Activated CD4-positive, alpha-beta T cell treated with anti-CD3 and anti-CD28 coated beads for 36 hours (primary cell): ENCODE measurements at regions not wholly inside any gene's neighbourhood (a gene's known extent, or its start where the extent isn't known, plus 50 kb on each side); places are given as distances from the start of the nearest gene placed in this dataset.

Source experiments
- ATAC-seq: fragments of 200-7000 bp; cut with Tn5 transposase; one replicate; pipeline ENCODE4 v1.10.0; 2021; ENCODE audit warnings: mild to moderate bottlenecking, moderate library complexity
- CTCF ChIA-PET: fragments of 350-600 bp; sonication (Branson Sonifier 250); formaldehyde crosslinking; loops from one replicate; lab custom pipeline; 2021; ENCODE audit warnings: antibody characterized with exemption; lab: Charles Lee
- POLR2A ChIA-PET: fragments of 350-600 bp; sonication (Branson Sonifier 250); formaldehyde crosslinking; loops from one replicate; lab custom pipeline; 2021; ENCODE audit warnings: antibody characterized with exemption, inconsistent platforms; lab: Charles Lee
- DNase-seq: peaks from one replicate; pipeline ENCODE4 v3.0.0-alpha.2; 2020
- H3K27ac Mint-ChIP-seq: one replicate; pipeline ENCODE4 v1.8.0; 2021; ENCODE audit warnings: mixed read lengths
- H3K27me3 Mint-ChIP-seq: one replicate; pipeline ENCODE4 v1.8.0; 2021; ENCODE audit warnings: mixed read lengths
- H3K36me3 Mint-ChIP-seq: one replicate; pipeline ENCODE4 v1.8.0; 2021; ENCODE audit warnings: low read depth, mixed read lengths
- H3K4me1 Mint-ChIP-seq: one replicate; pipeline ENCODE4 v1.8.0; 2021; ENCODE audit warnings: mixed read lengths
- H3K4me3 Mint-ChIP-seq: one replicate; pipeline ENCODE4 v1.8.0; 2021; ENCODE audit warnings: mild to moderate bottlenecking, moderate library complexity, mixed read lengths
- H3K9me3 Mint-ChIP-seq: one replicate; pipeline ENCODE4 v1.8.0; 2021; ENCODE audit warnings: low read depth, mixed read lengths
- intact Hi-C, 2 experiments: fragments of 100-400 bp; cut with DNase I in 1 of 2; cut with micrococcal nuclease in 1 of 2; formaldehyde crosslinking; loops; one replicate each; pipeline versions ENCODE4 v1.14.2 to v1.15.1; 2022 to 2024; cut with DNase I, micrococcal nuclease

GRCh38 chr22:26811647-26811992 lies 154.2 kb downstream of the MIAT start:
- intact Hi-C loops = no loop called here
- no peak overlapping the region for H3K4me3 Mint-ChIP-seq
- H3K27ac Mint-ChIP-seq = no peak overlapping the region
- ATAC-seq = no peak
- H3K27me3 Mint-ChIP-seq = no peaks in the 10 kb centered on the region
- no peak for DNase-seq
- CTCF ChIA-PET = no interaction called here
- no peaks in the 10 kb centered on the region for H3K9me3 Mint-ChIP-seq
- POLR2A ChIA-PET = no interaction called here
- peaks cover 9% of the 10 kb centered on the region for H3K36me3 Mint-ChIP-seq
- no peaks in the 10 kb centered on the region for H3K4me1 Mint-ChIP-seq

GRCh38 chr22:26812731-26813130 lies 155.3 kb downstream of the MIAT start:
- DNase-seq = no peak
- CTCF ChIA-PET = interaction anchor here (0.7 kb wide), 1 partner anchor 135 kb away, joined by 3 read pairs; no protein-coding TSS in a partner anchor
- intact Hi-C loops = no loop called here
- H3K27me3 Mint-ChIP-seq = no peaks in the 10 kb centered on the region
- POLR2A ChIA-PET = no interaction called here
- no peak overlapping the region for H3K27ac Mint-ChIP-seq
- H3K4me1 Mint-ChIP-seq = no peaks in the 10 kb centered on the region
- no peak for ATAC-seq
- no peak overlapping the region for H3K4me3 Mint-ChIP-seq
- H3K36me3 Mint-ChIP-seq = peaks cover 15% of the 10 kb centered on the region
- peaks cover 5% of the 10 kb centered on the region for H3K9me3 Mint-ChIP-seq

DNA sequence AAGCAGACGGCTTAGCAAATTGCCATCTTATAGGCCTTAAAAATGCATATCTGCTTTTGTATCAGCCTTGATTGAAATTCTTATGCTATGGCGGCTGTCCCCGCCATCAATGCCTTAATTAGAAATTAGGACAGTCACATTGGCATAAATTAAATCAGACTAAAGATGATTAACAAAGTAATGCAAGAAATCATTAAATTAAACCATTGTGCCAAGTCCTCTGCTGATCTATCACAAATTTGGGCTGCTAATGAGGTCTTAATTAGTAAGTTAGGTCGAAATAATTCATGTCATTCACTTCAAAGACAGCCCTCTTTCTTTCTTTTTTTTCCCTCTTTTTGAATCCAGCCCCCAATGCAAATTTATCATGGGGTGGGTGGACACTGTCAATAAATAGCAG lies 159.3 kb downstream of the MIAT start:
- H3K27ac Mint-ChIP-seq = no peak overlapping the region
- H3K9me3 Mint-ChIP-seq = peaks cover 11% of the 10 kb centered on the region
- H3K36me3 Mint-ChIP-seq = peaks cover 22% of the 10 kb centered on the region
- no peaks in the 10 kb centered on the region for H3K27me3 Mint-ChIP-seq
- intact Hi-C loops = no loop called here
- DNase-seq (no peak), ATAC-seq (no peak)
- CTCF ChIA-PET = interaction anchor here (0.7 kb wide), 1 partner anchor 865 kb away, joined by 4 read pairs; no protein-coding TSS in a partner anchor
- H3K4me3 Mint-ChIP-seq = no peak overlapping the region
- POLR2A ChIA-PET = no interaction called here
- no peaks in the 10 kb centered on the region for H3K4me1 Mint-ChIP-seq

- Mint-ChIP-seq H3K9me3 (peaks cover 11% of the 10 kb centered on the region), H3K4me3 (no peak overlapping the region), H3K4me1 (no peaks in the 10 kb centered on the region), H3K36me3 (peaks cover 22% of the 10 kb centered on the region), H3K27ac (no peak overlapping the region), H3K27me3 (no peaks in the 10 kb centered on the region)
- ChIA-PET CTCF (interaction anchor here (0.7 to 0.8 kb wide), 2 partner anchors 10 to 923 kb away, joined by 3 read pairs; no protein-coding TSS in a partner anchor), POLR2A (no interaction called here)
- intact Hi-C loops = no loop called here
- DNase-seq = no peak
- ATAC-seq = no peak
Observed at GRCh38 chr22:26817926-26818325, 160.5 kb downstream of the MIAT start.

GRCh38 chr22:26821854-26822253 lies 164.5 kb downstream of the MIAT start:
- ATAC-seq (no peak), DNase-seq (no peak)
- peaks cover 16% of the 10 kb centered on the region for H3K36me3 Mint-ChIP-seq
- intact Hi-C loops = no loop called here
- ChIA-PET POLR2A (no interaction called here), CTCF (interaction anchor here (0.6 kb wide), 1 partner anchor 1676 kb away, joined by 3 read pairs; no protein-coding TSS in a partner anchor)
- peaks cover 11% of the 10 kb centered on the region for H3K9me3 Mint-ChIP-seq
- no peak overlapping the region for H3K4me3 Mint-ChIP-seq
- no peaks in the 10 kb centered on the region for H3K4me1 Mint-ChIP-seq
- H3K27ac Mint-ChIP-seq = no peak overlapping the region
- H3K27me3 Mint-ChIP-seq = no peaks in the 10 kb centered on the region

DNA sequence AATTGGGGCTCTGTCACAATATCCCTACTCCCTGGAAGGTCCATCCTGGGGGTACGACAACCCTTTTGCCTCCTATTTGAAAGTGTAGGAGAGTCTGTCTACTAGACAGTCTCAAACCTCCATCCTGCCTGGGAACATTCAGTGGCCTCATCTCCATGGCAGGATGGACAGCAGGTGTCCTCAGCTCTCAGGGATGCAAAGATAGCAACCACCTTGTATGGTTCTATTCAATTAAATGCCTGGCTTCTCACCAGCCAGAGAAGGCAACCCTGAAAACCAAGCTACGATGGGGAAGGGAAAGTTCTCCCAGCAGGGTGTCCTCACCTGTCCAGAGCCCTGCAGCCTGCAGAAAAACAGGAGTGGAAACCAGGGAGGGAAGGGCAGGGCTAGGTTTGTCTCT lies 164.9 kb downstream of the MIAT start:
- DNase-seq (no peak), ATAC-seq (no peak)
- H3K36me3 Mint-ChIP-seq = peaks cover 11% of the 10 kb centered on the region
- intact Hi-C loops = no loop called here
- ChIA-PET CTCF (no interaction called here), POLR2A (no interaction called here)
- peaks cover 9% of the 10 kb centered on the region for H3K9me3 Mint-ChIP-seq
- no peaks in the 10 kb centered on the region for H3K27me3 Mint-ChIP-seq
- no peaks in the 10 kb centered on the region for H3K4me1 Mint-ChIP-seq
- no peak overlapping the region for H3K4me3 Mint-ChIP-seq
- no peak overlapping the region for H3K27ac Mint-ChIP-seq

- ATAC-seq = no peak
- DNase-seq = no peak
- intact Hi-C loops = no loop called here
- Mint-ChIP-seq H3K27ac (no peak overlapping the region), H3K4me3 (no peak overlapping the region), H3K4me1 (no peaks in the 10 kb centered on the region), H3K27me3 (no peaks in the 10 kb centered on the region), H3K36me3 (no peaks in the 10 kb centered on the region), H3K9me3 (no peaks in the 10 kb centered on the region)
- POLR2A ChIA-PET = interaction anchor here (1.0 kb wide), 2 partner anchors 9 to 1095 kb away, joined by 3 to 4 read pairs; partner anchors contain the start of gene PITPNB
- CTCF ChIA-PET = interaction anchor here (0.7 to 1.1 kb wide), 2 partner anchors 14 to 1538 kb away, joined by 3 to 4 read pairs; no protein-coding TSS in a partner anchor
Observed at GRCh38 chr22:26823966-26824365, 166.6 kb downstream of the MIAT start.

DNA sequence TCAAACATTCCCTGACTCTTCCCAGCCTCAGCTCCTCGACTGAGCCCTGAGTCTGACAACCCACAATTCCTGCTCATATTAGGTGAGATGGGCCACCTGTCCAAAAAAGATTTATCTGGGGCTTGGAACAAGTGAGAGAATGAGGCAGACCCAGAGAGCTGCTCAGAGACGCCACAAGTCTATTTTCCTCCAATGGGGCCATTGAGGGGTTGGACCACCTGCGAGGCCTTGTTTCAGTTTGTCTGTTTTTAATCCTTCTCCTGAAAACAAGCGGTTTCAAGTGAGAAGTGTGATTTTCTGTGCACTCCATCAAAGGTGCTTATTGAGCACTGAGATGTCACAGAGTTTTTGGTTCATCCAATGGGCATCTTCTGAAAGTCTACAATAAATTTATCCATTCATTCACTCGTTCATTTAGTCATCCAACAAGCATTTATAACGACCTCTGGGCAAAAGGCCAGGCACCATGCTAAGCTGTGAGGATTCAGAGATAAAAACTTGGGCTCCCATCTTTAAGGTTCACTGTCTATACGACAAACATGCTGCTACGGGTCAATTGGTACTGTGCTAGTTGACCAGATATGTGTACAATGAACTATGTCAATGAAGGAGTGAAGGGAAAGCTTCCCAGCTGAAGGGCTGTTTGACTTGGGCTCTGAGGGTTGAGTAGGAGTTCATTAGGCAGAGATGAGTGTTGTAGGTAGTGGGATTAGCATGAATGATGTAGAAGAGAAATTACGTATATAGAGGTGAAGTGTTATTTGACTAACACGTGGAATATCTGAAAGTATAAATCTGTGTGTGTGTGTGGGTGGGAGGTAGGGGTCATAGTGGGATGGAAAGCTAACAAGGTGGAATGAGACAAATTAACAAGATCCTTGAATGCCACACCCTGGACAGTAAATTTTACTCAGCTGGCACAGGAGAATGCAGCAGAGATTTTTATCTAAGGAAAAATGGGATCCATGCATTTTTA lies 168.9 kb downstream of the MIAT start:
- DNase-seq = no peak
- POLR2A ChIA-PET = interaction anchor here (0.6 kb wide), 1 partner anchor 41 kb away, joined by 3 read pairs; no protein-coding TSS in a partner anchor

GRCh38 chr22:26827611-26828010 lies 170.2 kb downstream of the MIAT start:
- Mint-ChIP-seq H3K27ac (no peak overlapping the region), H3K4me1 (no peaks in the 10 kb centered on the region), H3K9me3 (no peaks in the 10 kb centered on the region), H3K4me3 (no peak overlapping the region), H3K36me3 (no peaks in the 10 kb centered on the region), H3K27me3 (no peaks in the 10 kb centered on the region)
- DNase-seq (no peak), ATAC-seq (no peak)
- CTCF ChIA-PET = interaction anchor here (0.6 kb wide), 1 partner anchor 47 kb away, joined by 3 read pairs; no protein-coding TSS in a partner anchor
- POLR2A ChIA-PET = no interaction called here
- intact Hi-C loops = no loop called here

More for the DNA sequence above, 168.9 kb downstream of the MIAT start:
- Mint-ChIP-seq H3K4me1 (no peaks in the 10 kb centered on the region), H3K4me3 (no peak overlapping the region), H3K9me3 (no peaks in the 10 kb centered on the region), H3K36me3 (no peaks in the 10 kb centered on the region), H3K27me3 (no peaks in the 10 kb centered on the region), H3K27ac (no peak overlapping the region)
- intact Hi-C loops = no loop called here
- no peak for ATAC-seq
- CTCF ChIA-PET = no interaction called here

DNA sequence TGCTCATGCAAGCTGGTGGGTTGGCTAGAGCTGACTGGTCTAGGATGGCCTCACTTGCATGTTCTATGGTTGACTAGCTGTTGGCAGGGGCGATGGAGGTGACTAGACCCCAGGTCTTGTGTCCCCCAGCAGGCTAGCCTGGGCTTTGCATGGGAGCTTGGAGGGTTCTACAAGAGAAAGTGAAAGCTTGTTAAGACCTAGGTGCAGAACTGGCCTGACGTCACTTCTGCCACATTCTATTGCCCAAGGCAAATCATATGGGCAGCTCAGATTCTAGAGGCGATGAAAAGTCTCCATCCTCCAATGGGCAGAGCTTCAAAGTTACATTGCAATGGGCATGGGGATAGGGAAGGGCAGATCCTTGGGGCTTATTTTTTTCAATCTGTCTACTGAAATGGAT lies 170.9 kb downstream of the MIAT start:
- CTCF ChIA-PET = interaction anchor here (0.6 kb wide), 2 partner anchors 673 to 925 kb away, joined by 3 read pairs; no protein-coding TSS in a partner anchor
- H3K36me3 Mint-ChIP-seq = no peaks in the 10 kb centered on the region
- DNase-seq (no peak), ATAC-seq (no peak)
- no peaks in the 10 kb centered on the region for H3K4me1 Mint-ChIP-seq
- H3K27ac Mint-ChIP-seq = no peak overlapping the region
- POLR2A ChIA-PET = no interaction called here
- H3K27me3 Mint-ChIP-seq = no peaks in the 10 kb centered on the region
- no peaks in the 10 kb centered on the region for H3K9me3 Mint-ChIP-seq
- intact Hi-C loops = no loop called here
- no peak overlapping the region for H3K4me3 Mint-ChIP-seq

- H3K9me3 Mint-ChIP-seq = no peaks in the 10 kb centered on the region
- CTCF ChIA-PET = interaction anchor here (0.5 to 1.2 kb wide), 2 partner anchors 12 to 1757 kb away, joined by 3 read pairs; no protein-coding TSS in a partner anchor
- intact Hi-C loops = no loop called here
- no peak for DNase-seq
- ATAC-seq = no peak
- H3K36me3 Mint-ChIP-seq = no peaks in the 10 kb centered on the region
- no peaks in the 10 kb centered on the region for H3K27me3 Mint-ChIP-seq
- POLR2A ChIA-PET = no interaction called here
- no peak overlapping the region for H3K27ac Mint-ChIP-seq
- H3K4me1 Mint-ChIP-seq = no peaks in the 10 kb centered on the region
- H3K4me3 Mint-ChIP-seq = no peak overlapping the region
Observed at GRCh38 chr22:26830837-26831236, 173.4 kb downstream of the MIAT start.
